ENCODE measurements at regions not wholly inside any gene's neighbourhood (a gene's known extent, or its start where the extent isn't known, plus 50 kb on each side); places are given as distances from the start of the nearest gene placed in this dataset.

GRCh38 chr1:102282955-102283354 is 286.2 kb upstream of the OLFM3 start:
- H3K79me1 ChIP-seq (ENCODE audit: low read depth, low read length), result no peaks in the 10 kb centered on the region
- H3K4me2 ChIP-seq (ENCODE audit: insufficient read depth in 1 of 2, low read depth in 2 of 2, low read length in 2 of 2), result no peak overlapping the region
- no peak overlapping the region for H2BK120ac ChIP-seq (replicated peaks; ENCODE audit: low read depth, low read length)
- no peaks in the 10 kb centered on the region for H3K9me3 ChIP-seq (ENCODE audit: insufficient read depth in 2 of 2, low read depth in 1 of 2, low read length in 1 of 2)
- no peak overlapping the region for H2BK5ac ChIP-seq (ENCODE audit: low read depth, low read length)
- H4K20me1 ChIP-seq (replicated peaks in 1 of 2; ENCODE audit: control insufficient read depth in 1 of 2, insufficient read depth in 2 of 2, low read length in 2 of 2), result no peaks in the 10 kb centered on the region
- WGBS, 2 experiments (ENCODE audit: extremely low coverage in 1 of 2, insufficient coverage in 1 of 2, insufficient read length in 1 of 2, insufficient replicate concordance in 2 of 2, low coverage in 1 of 2, low lambda C conversion rate in 2 of 2, missing lambda C conversion rate in 1 of 2), result 70% methylated on average over 1 of the region's 1 CpG; no CpG with 5 or more reads in 1 of the 2 experiments
- H3K4ac ChIP-seq (replicated peaks; ENCODE audit: insufficient read length, low read depth, low read length), result no peak overlapping the region
- H3K36me3 ChIP-seq (ENCODE audit: control insufficient read depth in 2 of 4, insufficient read depth in 4 of 4, low read length in 3 of 4), result no peaks in the 10 kb centered on the region
- no peak overlapping the region for H3K56ac ChIP-seq (replicated peaks; ENCODE audit: insufficient read length, low read depth, low read length)
- no peak overlapping the region for H2BK15ac ChIP-seq (ENCODE audit: low read length)
- H3K9ac ChIP-seq (replicated peaks in 1 of 4; ENCODE audit: extremely low read depth in 1 of 4, low read depth in 3 of 4, low read length in 3 of 4), result no peak overlapping the region
- no peak overlapping the region for H3K27ac ChIP-seq (ENCODE audit: low read depth, low read length)
- no peaks in the 10 kb centered on the region for H3K79me2 ChIP-seq (ENCODE audit: control insufficient read depth in 1 of 2, insufficient read depth in 2 of 2, low read length in 2 of 2)
- no peaks in the 10 kb centered on the region for H3K4me1 ChIP-seq (replicated peaks in 1 of 4; ENCODE audit: control insufficient read depth in 3 of 4, insufficient read depth in 4 of 4, low read length in 3 of 4)
- H3K18ac ChIP-seq (ENCODE audit: extremely low read depth, low read length), result no peak overlapping the region
- TF ChIP-seq CBX5 (IDR thresholded peaks at IDR 0.05; ENCODE audit: low read depth, low read length), result no peak
- ChIA-PET POLR2A (ENCODE audit: partially characterized antibody) (no interaction called here), CTCF (ENCODE audit: partially characterized antibody) (no interaction called here)
- no peak overlapping the region for H3K14ac ChIP-seq (ENCODE audit: insufficient read length)
- no peak overlapping the region for H4K8ac ChIP-seq (ENCODE audit: extremely low read depth, insufficient read depth, low read length)
- no peak overlapping the region for H4K5ac ChIP-seq (ENCODE audit: insufficient read length, low read depth, low read length)
- H4K91ac ChIP-seq (replicated peaks; ENCODE audit: insufficient read length, low read length), result no peak overlapping the region
- DNase-seq (ENCODE audit: low read depth in 1 of 2, low spot score in 2 of 2) (no peak), FAIRE-seq (no peak)
- H3K27me3 ChIP-seq (replicated peaks in 1 of 4; ENCODE audit: control insufficient read depth in 3 of 4, extremely low read depth in 1 of 4, insufficient read depth in 3 of 4, low read length in 3 of 4), result no peaks in the 10 kb centered on the region
- no peaks in the 10 kb centered on the region for H3K23me2 ChIP-seq (ENCODE audit: low read depth, low read length)
- H3K4me3 ChIP-seq (ENCODE audit: extremely low read depth in 1 of 4, insufficient read depth in 2 of 4, low read depth in 3 of 4, low read length in 4 of 4), result no peak overlapping the region
- no peak overlapping the region for H2AK5ac ChIP-seq (ENCODE audit: low read depth, low read length)
- H2AFZ ChIP-seq (ENCODE audit: low read length), result no peak overlapping the region
- H2BK20ac ChIP-seq (ENCODE audit: low read length), result no peak overlapping the region
- no peak overlapping the region for H2BK12ac ChIP-seq (ENCODE audit: low read depth, low read length)
- no peak overlapping the region for H3K23ac ChIP-seq (ENCODE audit: insufficient read length)

All from H1 (cell line).